ENCODE measurements at regions not wholly inside any gene's neighbourhood (a gene's known extent, or its start where the extent isn't known, plus 50 kb on each side); places are given as distances from the start of the nearest gene placed in this dataset.
"Not testable (repeated sequence)": the region's sequence is repeated elsewhere in the genome, so short reads cannot be mapped to it uniquely, and the experiment has no call there.

DNA sequence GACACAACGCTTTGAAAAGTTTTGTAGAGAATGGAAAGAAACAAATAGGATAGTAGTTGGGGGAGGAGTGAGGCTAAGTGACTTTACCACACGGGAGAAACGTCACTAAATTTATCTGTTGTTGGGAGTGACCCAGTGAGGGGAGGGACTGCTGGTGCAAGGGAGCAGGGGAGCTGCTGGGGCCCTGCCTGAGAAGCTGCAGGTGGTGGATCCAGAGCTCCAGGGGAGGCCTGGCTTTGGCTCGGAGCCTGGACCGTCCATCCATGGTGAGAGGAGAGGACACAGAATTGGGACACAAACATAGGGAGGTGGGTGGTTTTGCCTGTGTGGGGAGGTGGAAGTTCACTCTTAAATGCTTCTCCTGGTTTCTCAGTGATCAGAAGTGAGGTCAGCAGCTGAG is 107.6 kb downstream of the GOSR1 start:
- no peak for DNase-seq (ENCODE audit: low read depth)

DNA sequence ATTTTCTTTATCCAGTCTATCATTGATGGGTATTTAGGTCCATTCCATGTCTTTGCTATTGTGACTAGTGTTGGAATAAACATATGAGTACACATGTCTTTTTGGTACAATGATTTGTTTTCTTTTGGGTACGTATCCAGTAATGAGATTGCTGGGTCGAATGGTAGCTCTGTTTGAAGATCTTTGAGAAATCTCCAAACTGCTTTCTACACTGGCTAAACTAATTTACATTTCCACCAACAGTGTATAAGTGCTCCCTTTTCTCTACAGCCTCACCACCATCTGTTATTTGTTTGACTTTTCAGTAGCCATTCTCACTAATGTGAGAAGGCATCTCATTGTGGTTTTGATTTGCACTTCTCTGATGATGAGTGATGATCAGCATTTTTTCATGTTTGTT is 103.7 kb downstream of the GOSR1 start:
- DNase-seq (ENCODE audit: low read depth) = no peak

DNA sequence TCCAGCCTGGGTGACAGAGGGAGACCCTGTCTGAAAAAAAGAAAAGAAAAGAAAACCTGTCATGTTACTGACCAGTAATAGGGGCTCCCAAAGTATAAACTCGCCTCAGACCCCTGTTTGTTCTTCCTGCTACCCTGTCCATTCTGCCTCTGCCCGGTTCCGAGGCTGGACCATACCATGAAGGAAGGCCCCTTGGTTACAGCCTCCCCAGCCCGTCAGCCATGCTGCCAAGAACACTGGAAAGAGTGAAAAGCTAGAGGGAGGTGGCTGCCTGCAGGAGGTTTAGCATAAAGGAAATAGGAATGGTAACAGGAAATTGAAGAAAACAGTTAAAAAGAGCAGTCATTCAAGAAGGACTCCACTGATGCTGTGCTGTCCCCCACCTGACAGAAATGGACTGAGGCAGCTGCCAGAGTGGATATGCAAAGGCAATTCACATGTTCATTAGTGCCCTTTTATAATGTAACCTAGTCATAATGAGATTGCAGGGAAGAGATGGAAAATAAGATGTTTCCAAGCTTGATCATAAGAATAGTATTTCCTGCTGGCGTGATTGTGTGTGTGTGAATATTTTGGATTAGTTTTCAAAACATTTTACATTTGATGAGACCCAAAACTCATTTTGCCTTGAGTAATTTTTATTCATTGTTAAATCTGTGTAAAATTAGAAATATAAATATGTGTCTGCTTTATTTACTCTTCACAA is 102.6 kb downstream of the GOSR1 start:
- DNase-seq (ENCODE audit: low read depth) = no peak

DNA sequence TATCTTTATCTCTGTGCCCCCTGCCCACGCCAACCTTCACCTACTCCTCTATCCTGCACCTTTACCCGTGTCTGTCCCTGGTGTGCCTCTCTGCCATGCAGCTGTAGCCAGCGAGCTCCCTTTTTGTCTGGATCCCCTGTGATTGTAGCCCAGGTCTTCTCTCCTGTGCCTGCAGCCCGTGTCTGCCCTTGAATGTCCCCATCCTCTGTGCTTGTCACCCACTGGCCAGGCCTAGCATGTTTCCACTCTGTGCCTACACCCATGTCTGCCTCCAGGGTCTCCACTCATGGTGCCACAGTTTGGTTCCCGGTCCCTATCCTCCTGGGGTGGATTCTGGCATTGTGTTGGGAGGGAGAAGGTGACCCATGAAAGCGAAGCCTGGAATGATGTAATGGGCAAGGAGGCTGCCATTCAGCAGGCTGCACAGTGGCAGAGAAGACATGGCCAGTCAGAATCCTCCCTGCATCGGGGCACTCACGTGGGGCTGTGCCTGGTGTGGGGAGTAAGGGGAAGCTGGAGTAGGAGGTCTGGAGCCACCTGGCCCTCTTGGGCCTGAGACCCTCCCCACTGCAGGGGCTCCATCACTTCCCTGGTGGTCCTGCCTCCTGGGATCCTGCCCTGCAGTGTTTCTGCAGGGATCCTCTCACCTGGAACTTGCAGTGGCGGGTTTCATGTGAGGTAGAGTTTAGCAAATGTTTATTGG is 101.0 kb downstream of the GOSR1 start:
- not testable (repeated sequence) for DNase-seq (ENCODE audit: low read depth)
